Liver (tissue), 3 donors: ENCODE measurements at regions not wholly inside any gene's neighbourhood (a gene's known extent, or its start where the extent isn't known, plus 50 kb on each side); places are given as distances from the start of the nearest gene placed in this dataset.

Experiments used
- CTCF ChIP-seq: fragments of 150-350 bp; IDR thresholded peaks from 2 replicates; pipeline ENCODE4 v1.5.1; 2017; ENCODE audit warnings: improper control_type of control experiment, low read depth, low read length; ENCODE audit not compliant: missing input control
- JUND ChIP-seq, 2 donors: IDR thresholded peaks; 2 replicates each; pipeline ENCODE4 v1.6.1; 2016; ENCODE audit warnings: antibody characterized with exemption in 2 of 2
- MAX ChIP-seq: IDR thresholded peaks from 2 replicates; pipeline ENCODE4 v1.6.1; 2016; ENCODE audit warnings: antibody characterized with exemption
- SP1 ChIP-seq: IDR thresholded peaks from 2 replicates; pipeline ENCODE4 v1.6.1; 2018; ENCODE audit warnings: antibody characterized with exemption, mild to moderate bottlenecking
- donor health status: healthy.
- donor health status: healthy.

DNA sequence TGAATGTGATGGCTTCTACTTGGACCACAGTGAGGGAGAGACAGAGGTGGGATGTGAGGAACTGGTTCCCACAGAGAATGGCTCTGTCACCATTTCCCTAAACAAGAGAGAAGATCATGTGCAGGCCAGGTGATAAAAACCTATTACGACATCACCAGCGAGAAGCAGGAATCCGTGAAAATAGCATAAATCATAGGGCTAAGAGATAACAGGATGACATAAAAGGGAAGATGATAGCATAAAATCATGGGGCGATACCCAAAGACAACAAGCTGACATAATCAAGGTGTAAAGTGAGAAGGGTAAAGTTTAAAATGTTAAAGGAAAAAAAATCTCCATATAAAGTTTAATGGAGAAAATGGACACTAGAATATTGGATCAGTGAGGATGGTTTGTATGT, 205.5 kb upstream of the SLIT2 start:
- TF ChIP-seq JUND (IDR thresholded peaks at IDR 0.05) (no peak), MAX (no peak), CTCF (no peak), SP1 (no peak)
